ENCODE measurements at regions not wholly inside any gene's neighbourhood (a gene's known extent, or its start where the extent isn't known, plus 50 kb on each side); places are given as distances from the start of the nearest gene placed in this dataset.

DNA sequence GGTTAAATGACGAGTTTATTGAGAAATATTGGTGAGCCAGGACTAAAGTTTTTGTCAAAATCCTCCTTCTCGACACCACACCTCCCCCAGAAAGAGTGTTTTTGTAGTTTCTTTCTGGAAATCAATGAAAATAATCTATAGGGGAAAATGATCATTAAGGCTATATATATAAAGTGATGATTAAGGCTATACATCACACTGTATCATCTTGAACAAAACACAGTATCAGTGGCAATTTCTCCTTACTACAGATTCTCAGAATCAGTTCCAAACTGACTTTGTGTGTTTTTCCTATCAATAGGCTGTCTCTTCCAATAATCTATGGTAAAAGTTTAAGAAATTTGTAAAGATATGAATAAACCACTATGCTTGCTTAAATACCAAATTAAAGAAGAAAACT is 81.7 kb downstream of the IFNG-AS1 start:
- DNase-seq (no peak), ATAC-seq (no peak)
- H3K4me3 Mint-ChIP-seq: no peak overlapping the region
- peaks cover 7% of the 10 kb centered on the region for H3K36me3 Mint-ChIP-seq (ENCODE audit: low read depth)
- peaks cover 19% of the 10 kb centered on the region for H3K4me1 Mint-ChIP-seq
- H3K9me3 Mint-ChIP-seq: peaks cover 24% of the 10 kb centered on the region
- no peak overlapping the region for H3K27ac Mint-ChIP-seq
- H3K27me3 Mint-ChIP-seq: no peaks in the 10 kb centered on the region

Measured in activated naive CD8-positive, alpha-beta T cell treated with anti-CD3 and anti-CD28 coated beads, Interleukin-2, amount 50 U/mL, for 24 hours (primary cell).